PFSK-1 (cell line): ENCODE measurements at regions not wholly inside any gene's neighbourhood (a gene's known extent, or its start where the extent isn't known, plus 50 kb on each side); places are given as distances from the start of the nearest gene placed in this dataset.

Source experiments
- FOXP2 ChIP-seq: optimal IDR thresholded peaks from 2 replicates; pipeline ENCODE3; 2011; ENCODE audit warnings: borderline replicate concordance, control low read depth, inconsistent platforms; ENCODE audit not compliant: insufficient read depth; ENCODE audit errors: extremely low read length, extremely low read depth
- POLR2AphosphoS5 ChIP-seq: IDR thresholded peaks from 2 replicates; pipeline ENCODE4 v1.6.1; 2012; ENCODE audit warnings: low read depth, mild to moderate bottlenecking, control low read depth, low read length, moderate library complexity
- REST ChIP-seq, 2 experiments: IDR thresholded peaks; 2 replicates each; pipeline versions ENCODE4 v1.6.1 to v1.8.0; 2011 to 2012; ENCODE audit warnings: low read depth in 2 of 2, low read length in 2 of 2, control low read depth in 1 of 2, inconsistent platforms in 1 of 2, mild to moderate bottlenecking in 1 of 2, moderate library complexity in 1 of 2; ENCODE audit not compliant: insufficient read depth in 1 of 2
- SIN3A ChIP-seq: IDR thresholded peaks from 2 replicates; pipeline ENCODE4 v1.6.1; 2012; ENCODE audit warnings: mild to moderate bottlenecking, low read length, moderate library complexity, borderline replicate concordance; ENCODE audit not compliant: insufficient read depth
- TAF1 ChIP-seq: IDR thresholded peaks from 2 replicates; pipeline ENCODE4 v1.6.1; 2012; ENCODE audit warnings: low read length, control low read depth, borderline replicate concordance; ENCODE audit not compliant: insufficient read depth

- TF ChIP-seq TAF1: no peak
- TF ChIP-seq SIN3A: no peak
- TF ChIP-seq POLR2AphosphoS5: no peak
- no peak for TF ChIP-seq FOXP2
- TF ChIP-seq REST (IDR thresholded peaks at IDR 0.05; ENCODE audit: insufficient read depth in 1 of 2, low read depth in 2 of 2, low read length in 2 of 2): no peak
Observed at GRCh38 chr2:45285311-45285710, 276.1 kb upstream of the SIX2 start.

- no peak for TF ChIP-seq POLR2AphosphoS5
- no peak for TF ChIP-seq SIN3A
- no peak for TF ChIP-seq REST (IDR thresholded peaks at IDR 0.05; ENCODE audit: insufficient read depth in 1 of 2, low read depth in 2 of 2, low read length in 2 of 2)
- no peak for TF ChIP-seq FOXP2
Observed at GRCh38 chr2:45284621-45284995, 275.4 kb upstream of the SIX2 start.

- TF ChIP-seq FOXP2: no peak
- no peak for TF ChIP-seq REST (IDR thresholded peaks at IDR 0.05; ENCODE audit: insufficient read depth in 1 of 2, low read depth in 2 of 2, low read length in 2 of 2)
- no peak for TF ChIP-seq TAF1
- TF ChIP-seq SIN3A: no peak
- TF ChIP-seq POLR2AphosphoS5: no peak
Observed at GRCh38 chr2:45283764-45284620, 274.7 kb upstream of the SIX2 start.

- TF ChIP-seq TAF1 (no peak), POLR2AphosphoS5 (no peak), REST (IDR thresholded peaks at IDR 0.05; ENCODE audit: insufficient read depth in 1 of 2, low read depth in 2 of 2, low read length in 2 of 2) (no peak), FOXP2 (no peak), SIN3A (no peak)
Observed at GRCh38 chr2:45282646-45283045, 273.4 kb upstream of the SIX2 start.
